ENCODE measurements at regions not wholly inside any gene's neighbourhood (a gene's known extent, or its start where the extent isn't known, plus 50 kb on each side); places are given as distances from the start of the nearest gene placed in this dataset.
"Not testable (repeated sequence)": the region's sequence is repeated elsewhere in the genome, so short reads cannot be mapped to it uniquely, and the experiment has no call there.

DNA sequence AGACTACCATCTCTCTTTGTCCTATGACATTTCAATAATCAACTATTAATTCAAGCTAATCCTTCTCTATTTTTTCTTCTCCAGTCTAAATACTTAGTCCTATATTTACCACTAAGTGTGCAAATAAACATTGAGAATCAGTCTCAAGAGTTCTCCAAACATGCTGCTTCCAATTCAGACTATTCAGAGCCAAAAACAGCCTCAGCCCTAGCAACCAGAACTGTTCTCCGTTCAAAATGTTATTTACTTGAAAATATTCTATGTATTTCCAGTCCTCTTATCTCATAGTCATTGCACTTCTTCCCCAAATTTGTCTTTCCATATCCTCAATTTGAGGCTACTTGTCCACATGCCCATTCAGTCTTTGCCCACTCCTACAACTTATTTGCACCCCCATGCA is 805.5 kb downstream of the IGSF11 start:
- no peak overlapping the region for H3K4me3 ChIP-seq (ENCODE audit: control insufficient read depth, low read depth, low read length)
- TF ChIP-seq, protein P1, sequence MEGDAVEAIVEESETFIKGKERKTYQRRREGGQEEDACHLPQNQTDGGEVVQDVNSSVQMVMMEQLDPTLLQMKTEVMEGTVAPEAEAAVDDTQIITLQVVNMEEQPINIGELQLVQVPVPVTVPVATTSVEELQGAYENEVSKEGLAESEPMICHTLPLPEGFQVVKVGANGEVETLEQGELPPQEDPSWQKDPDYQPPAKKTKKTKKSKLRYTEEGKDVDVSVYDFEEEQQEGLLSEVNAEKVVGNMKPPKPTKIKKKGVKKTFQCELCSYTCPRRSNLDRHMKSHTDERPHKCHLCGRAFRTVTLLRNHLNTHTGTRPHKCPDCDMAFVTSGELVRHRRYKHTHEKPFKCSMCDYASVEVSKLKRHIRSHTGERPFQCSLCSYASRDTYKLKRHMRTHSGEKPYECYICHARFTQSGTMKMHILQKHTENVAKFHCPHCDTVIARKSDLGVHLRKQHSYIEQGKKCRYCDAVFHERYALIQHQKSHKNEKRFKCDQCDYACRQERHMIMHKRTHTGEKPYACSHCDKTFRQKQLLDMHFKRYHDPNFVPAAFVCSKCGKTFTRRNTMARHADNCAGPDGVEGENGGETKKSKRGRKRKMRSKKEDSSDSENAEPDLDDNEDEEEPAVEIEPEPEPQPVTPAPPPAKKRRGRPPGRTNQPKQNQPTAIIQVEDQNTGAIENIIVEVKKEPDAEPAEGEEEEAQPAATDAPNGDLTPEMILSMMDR (IDR thresholded peaks at IDR 0.05; ENCODE audit: control insufficient read depth, insufficient read depth, low read depth, low read length, missing control alignments) = no peak
- DNase-seq (ENCODE audit: low read depth) = no peak

DNA sequence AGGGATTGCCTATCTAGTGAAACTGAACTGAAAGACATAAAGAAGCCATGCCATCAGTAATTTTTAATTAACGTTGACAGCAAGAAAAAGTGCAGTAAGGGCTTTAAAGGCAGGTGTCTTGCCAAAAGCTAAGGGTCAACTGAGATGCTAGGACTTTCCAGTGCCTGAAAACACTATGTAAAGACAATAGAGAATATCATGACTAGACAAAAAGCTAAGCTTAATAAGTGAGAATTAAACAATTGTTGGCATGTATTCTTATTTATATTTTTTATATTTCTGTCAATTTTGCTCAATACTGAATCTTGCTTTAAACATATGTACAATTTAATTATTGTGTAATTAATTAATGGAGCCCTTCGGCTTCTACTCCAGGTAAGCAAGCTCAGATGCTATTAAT is 803.1 kb downstream of the IGSF11 start:
- H3K4me3 ChIP-seq (ENCODE audit: control insufficient read depth, low read depth, low read length) = no peak overlapping the region
- no peak for DNase-seq (ENCODE audit: low read depth)
- TF ChIP-seq, protein P1 (IDR thresholded peaks at IDR 0.05; ENCODE audit: control insufficient read depth, insufficient read depth, low read depth, low read length, missing control alignments) = no peak

DNA sequence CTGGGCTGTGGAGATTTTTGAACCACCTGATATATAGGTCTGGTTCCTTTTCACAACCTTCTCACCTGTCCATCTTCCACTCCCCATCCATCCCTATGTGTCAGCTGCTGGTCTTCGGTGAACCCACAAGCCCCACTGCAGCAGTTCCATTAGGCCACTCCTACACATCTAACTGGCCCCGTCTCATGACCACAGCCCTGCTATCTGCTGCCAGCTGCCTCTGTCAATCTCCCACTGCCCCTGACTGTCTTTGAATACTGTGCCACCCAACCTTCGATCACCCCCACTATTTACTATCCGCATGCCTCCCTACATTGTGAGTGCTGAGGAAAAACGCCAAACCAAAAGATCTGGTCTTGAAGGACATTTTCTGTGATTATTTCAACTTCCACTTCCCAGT is 795.4 kb downstream of the IGSF11 start:
- no peak overlapping the region for H3K4me3 ChIP-seq (ENCODE audit: control insufficient read depth, low read depth, low read length)
- no peak for DNase-seq (ENCODE audit: low read depth)
- TF ChIP-seq, protein P1 (IDR thresholded peaks at IDR 0.05; ENCODE audit: control insufficient read depth, insufficient read depth, low read depth, low read length, missing control alignments) = no peak

DNA sequence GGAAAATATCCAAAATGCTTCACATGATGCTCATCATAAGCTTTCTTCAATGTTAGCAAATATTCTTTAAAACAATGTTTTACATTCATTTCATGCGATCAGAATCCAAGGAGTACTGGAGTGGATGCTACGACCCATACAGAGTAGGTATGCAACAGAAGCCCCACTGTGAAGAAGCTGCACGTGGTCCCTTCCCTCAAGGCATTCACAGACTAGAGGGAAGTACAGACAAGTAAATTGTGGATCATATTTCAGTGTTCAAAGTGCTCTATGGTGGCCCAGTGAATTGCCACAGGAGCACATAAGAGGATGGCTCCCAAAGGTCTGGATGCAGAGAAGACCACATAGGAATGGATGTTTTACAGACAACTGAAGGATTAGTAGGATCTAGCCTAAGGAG is 789.9 kb downstream of the IGSF11 start:
- TF ChIP-seq, protein P1 (IDR thresholded peaks at IDR 0.05; ENCODE audit: control insufficient read depth, insufficient read depth, low read depth, low read length, missing control alignments) = no peak
- H3K4me3 ChIP-seq (ENCODE audit: control insufficient read depth, low read depth, low read length) = no peak overlapping the region
- DNase-seq (ENCODE audit: low read depth) = no peak

DNA sequence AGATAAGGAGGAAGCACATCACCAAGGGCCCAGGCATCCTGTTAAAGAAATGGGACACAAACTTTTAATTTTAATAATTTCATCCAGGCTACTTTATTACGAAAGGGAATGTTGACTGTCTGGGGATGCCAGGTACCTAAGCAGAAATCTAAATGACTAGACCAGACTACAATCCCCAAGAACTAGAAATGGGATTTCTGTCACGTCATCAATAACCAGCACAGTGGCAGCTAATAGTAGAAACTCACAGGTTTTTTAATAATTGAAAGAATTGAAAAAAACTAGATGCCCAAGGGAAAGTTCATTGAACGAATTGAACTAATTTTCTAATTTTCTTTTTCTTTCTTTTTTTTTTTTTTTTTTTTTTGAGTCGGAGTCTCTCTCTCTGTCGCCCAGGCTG is 789.3 kb downstream of the IGSF11 start:
- no peak for DNase-seq (ENCODE audit: low read depth)
- TF ChIP-seq, protein P1 (IDR thresholded peaks at IDR 0.05; ENCODE audit: control insufficient read depth, insufficient read depth, low read depth, low read length, missing control alignments) = no peak
- H3K4me3 ChIP-seq (ENCODE audit: control insufficient read depth, low read depth, low read length) = no peak overlapping the region

DNA sequence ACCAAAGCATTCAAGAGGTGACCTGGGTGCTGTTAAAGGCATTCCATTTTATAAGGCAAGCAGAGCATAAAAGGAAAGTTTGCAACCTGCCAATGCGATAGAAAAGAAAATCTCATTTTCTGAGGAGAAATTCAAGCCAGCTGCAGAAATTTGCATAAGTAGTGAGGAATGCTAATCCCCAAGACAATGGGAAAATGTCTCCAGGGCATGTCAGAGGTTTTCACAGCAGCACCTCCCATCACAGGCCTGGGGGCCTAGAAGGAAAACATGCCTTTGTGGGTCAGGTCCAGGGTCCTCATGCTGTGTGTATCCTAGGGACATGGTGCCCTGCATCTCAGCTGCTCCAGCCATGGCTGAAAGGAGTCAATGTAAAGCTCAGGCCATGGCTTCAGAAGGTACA is 775.8 kb downstream of the IGSF11 start:
- not testable (repeated sequence) for DNase-seq (ENCODE audit: low read depth); H3K4me3 ChIP-seq (ENCODE audit: control insufficient read depth, low read depth, low read length)

DNA sequence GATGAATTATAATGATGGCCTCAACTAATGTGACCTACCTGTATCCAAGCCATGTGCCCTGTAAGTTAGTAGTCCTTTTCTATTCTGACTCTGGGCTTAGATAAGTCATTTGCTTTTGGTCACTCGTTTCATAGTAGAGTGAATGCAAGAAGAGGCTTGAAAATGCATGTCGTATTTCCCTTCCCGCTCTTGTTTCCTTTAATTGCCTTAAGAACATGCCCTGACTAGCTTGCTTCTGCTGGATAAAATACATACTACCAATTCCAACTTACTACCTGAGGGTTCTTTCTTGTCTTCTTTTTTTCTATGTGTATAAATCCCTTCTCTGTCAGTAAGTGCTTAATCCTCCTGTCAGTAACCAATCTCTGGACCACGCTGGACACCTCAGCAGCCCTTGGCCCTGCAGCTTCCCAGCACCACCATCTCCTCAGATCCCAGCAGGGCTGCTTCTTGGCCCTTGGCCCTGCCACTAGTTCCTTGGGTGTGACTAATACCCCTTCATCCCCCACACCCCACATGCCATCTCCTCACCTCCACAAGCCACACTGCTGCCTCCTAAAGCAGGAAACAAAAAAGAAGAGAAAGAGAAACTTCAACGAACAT is 771.7 kb downstream of the IGSF11 start:
- TF ChIP-seq, protein P1 (IDR thresholded peaks at IDR 0.05; ENCODE audit: control insufficient read depth, insufficient read depth, low read depth, low read length, missing control alignments) = no peak
- no peak overlapping the region for H3K4me3 ChIP-seq (ENCODE audit: control insufficient read depth, low read depth, low read length)
- no peak for DNase-seq (ENCODE audit: low read depth)
